ENCODE measurements at regions not wholly inside any gene's neighbourhood (a gene's known extent, or its start where the extent isn't known, plus 50 kb on each side); places are given as distances from the start of the nearest gene placed in this dataset.
"Not testable (repeated sequence)": the region's sequence is repeated elsewhere in the genome, so short reads cannot be mapped to it uniquely, and the experiment has no call there.

DNA sequence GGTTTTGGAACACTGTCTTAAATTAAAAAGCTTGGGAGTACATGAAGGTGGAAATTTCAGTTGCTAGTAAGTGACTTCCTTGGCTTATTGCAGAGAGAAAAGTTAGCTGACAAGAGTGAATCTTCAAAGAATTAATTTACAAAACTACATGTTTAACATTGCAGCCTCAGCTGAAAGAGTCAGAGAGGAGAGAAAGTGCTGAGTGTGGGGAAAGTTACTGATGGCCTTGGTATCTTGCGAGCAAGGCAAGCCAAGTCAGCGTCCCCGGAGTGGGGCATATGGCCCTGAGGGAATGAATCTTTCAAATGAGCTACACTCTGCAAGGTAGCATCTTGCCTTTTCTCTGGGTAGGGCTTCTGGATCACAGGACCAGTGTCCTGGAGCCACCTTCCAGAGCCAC, 131.3 kb downstream of the LPIN1 start:
- ATAC-seq = no peak

DNA sequence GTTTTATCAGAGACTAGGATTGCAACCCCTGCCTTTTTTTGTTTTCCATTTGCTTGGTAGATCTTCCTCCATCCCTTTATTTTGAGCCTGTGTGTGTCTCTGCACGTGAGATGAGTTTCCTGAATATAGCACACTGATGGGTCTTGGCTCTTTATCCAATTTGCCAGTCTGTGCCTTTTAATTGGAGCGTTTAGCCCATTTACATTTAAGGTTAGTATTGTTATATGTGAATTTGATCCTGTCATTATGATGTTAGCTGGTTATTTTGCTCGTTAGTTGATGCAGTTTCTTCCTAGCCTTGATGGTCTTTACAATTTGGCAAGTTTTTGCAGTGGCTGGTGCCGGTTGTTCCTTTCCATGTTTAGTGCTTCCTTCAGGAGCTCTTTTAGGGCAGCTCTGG, 138.8 kb downstream of the LPIN1 start:
- not testable (repeated sequence) for ATAC-seq

- not testable (repeated sequence) for ATAC-seq
Measured at GRCh38 chr2:11886899-11887298, 140.5 kb downstream of the LPIN1 start.

DNA sequence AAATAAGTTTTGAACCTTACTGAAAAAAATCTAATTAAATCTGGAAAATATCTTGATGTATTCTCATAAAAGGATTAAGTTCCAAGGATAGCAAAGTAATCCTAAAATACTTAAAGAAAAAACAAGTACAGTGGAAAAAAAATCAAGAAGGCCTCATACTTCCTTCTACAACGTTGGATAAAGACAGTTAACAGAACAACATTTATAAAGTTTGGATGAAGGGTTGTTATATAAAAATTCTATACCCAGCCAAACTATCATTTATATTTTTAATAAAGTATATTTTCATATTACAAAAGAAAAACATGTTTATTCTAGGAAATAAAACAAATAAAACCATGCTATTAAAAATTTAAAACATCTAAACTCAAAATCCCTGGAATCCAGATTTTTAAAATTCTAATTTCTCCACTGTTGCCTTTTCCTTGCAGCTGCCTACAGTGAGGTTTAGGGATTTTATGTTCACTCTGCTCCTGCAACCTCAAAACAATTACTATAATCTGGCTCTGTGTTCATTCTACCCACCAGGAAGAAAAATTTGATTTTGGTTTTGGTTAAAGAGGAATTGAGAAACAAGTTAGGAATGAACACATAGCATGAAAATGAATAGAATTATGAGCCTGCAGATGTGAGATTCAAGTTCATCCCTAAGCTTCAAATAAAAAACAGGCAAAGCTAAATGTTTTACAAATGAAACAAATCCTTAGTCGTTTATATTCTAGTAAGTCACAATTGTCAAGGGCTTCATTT, 142.8 kb downstream of the LPIN1 start:
- ATAC-seq = no peak

DNA sequence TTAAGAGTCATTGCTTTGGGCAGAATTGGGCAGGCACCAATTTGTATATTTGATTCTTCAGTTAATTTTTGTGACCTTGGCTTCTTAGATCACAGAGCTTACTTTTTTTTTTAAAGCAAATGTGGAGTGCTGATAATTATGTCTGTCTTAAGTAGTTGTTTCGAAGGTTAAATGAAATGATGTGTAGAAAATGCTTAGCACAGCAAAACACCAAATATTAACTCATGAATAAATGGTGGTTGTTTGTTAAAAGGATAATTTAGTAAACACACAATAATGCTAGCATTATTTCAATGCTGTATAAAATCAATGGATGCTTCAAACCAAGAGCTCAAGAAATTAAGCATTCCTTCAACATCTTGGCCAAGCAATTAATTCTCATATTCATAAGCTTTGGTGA, 143.4 kb downstream of the LPIN1 start:
- no peak for ATAC-seq

DNA sequence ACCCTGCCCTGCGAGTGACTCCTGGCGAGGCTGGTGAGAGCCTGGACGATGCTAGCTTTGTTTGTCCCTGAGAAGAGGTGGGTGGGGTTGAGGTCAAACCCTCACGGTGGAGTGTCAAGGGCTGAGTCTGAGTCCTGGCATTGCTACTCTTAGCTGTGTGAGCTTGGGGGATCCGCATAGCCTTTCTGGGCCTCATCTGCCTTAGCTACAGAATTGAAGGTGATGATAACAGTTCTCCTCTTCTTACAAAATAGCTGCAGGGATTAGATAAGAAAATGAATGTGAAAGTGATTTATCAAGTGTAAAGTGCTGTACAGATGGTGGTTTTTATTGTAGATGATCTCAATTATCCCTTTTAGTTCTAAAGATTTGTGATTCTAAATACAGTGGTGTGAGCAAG, 144.6 kb downstream of the LPIN1 start:
- no peak for ATAC-seq

DNA sequence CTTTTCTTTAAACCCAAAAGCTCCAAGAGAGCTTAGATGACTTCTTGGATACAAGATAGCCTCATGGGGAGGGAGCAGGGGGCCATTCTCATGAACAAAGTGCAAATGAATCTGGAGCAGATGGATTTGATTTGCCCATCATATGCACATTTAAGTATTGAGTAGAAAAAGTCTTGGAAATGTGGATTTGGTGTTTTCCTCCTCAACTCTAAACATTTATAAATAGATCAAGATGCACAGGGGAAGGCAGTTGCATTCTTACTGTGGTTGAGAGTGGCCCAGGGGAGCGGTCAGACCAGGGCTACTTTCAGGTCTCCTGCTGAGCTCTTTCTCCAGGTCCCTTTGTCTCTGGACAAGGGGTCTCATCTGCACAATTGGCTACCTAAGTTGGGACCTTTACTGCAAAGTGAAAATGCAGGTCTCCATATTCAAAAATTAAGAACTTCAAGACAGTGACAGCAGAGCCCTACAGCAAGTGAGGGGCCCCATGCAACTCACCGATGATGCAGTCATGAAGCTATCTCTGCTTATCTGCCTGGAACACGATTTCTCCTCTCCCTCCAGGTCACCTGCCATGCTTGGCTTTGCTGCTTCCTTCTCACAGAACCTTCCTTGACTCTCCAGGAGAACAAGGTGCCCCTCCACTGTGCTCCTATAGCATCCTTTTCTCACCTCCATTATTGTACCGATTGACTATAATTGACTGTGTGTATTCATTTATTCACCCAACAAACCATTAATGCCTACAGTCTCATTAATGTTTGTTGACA, 145.4 kb downstream of the LPIN1 start:
- no peak for ATAC-seq

DNA sequence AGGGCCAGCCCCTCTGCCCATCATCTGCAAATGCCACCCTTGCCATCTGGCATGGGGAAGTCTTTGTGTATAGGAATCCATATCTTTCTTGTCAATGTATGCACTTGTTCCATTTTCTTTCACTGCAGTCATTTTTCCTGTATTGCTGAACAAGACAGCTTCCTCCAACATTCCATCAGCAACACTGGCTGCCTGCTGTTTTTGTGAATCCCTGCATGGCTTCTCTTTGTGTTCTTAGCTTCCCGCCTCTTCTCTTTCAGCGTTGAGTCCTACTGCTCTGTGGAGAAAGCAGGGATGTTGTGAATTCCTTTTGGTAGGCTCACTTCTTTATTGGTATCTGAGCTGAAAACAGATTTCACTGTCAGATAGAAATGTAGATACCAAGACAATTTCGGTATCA, 150.0 kb downstream of the LPIN1 start:
- no peak for ATAC-seq

DNA sequence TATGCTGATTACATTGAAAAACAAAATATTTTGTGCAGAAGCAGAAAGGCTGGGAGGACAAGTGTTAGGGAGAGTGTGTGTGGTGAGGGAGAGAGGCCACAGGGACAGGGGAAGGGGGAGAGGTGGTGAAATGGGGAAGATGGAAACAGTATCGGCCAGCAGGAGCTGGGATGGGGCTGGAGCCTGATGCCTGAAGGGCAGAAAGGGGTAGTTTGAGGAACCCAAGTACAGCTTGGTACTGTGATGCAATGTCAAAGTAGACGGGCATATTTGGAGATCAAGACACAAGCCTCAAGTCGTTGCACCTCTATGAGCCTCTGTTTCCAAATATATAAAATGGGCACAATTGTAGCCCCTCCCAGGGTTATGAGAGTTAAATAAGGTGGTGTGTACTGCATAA, 152.1 kb downstream of the LPIN1 start:
- ATAC-seq = no peak

DNA sequence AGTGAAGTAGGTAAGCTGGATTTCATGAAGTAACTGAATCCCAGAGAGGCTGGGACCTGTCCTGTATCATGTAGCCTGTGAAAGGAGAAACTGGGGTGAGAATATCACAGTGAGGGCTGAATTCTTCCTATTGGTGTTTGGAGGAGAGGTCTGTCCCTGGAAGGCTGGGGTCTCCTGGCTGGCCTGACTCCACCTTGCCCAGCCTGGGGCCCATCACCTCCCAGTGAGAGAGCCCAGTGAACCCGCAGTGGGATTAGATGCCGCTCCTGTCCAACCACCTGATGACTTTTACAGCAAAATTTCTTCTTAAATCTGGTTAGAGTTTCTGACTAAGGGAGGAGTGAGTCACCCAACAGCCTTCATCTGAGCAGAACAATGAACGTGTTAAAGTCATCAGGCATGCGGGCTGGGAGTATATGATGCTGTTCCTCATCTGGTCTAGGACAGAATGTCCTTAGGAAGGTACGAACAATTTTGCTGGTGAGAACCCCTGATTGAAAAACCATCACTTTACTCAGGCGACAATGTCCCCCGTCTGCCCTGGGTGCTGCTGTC, 152.9 kb downstream of the LPIN1 start:
- ATAC-seq = no peak

GRCh38 chr2:11900891-11901290, 154.5 kb downstream of the LPIN1 start:
- ATAC-seq = not testable (repeated sequence)

DNA sequence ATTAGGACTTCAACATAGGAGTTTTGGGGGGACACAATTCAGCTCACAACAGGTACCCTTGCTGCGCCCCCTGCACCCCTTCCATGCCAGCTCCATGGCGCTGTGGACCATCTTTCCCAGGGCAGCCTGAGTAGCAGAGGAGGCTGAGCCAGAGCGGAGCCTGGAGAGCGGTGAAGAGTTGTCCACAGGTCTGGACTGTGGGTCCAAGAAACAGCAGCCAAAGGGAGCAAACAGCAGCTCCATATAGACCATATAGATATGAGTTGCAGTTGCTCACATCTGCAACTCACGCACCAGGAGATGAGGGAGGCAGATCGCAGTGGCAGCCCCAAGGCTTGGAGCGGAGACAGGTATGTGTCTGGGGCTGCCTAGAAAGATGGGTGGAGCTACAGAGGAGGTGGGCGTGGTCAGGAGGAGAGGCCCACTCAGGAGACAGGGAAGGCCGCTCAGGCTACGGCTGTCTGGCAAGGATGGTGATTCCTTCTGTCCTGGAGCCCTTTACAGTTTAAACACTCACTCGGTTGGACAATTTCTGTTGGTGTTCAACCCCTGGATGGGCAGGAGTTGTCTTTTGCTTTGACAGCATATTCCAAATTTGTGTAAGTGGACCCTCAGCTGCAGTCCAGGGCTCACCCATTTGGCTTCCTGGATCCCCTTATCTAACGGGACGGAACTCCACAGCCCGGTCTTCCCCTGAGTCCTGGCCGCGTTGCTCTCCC, 155.1 kb downstream of the LPIN1 start:
- ATAC-seq = no peak

DNA sequence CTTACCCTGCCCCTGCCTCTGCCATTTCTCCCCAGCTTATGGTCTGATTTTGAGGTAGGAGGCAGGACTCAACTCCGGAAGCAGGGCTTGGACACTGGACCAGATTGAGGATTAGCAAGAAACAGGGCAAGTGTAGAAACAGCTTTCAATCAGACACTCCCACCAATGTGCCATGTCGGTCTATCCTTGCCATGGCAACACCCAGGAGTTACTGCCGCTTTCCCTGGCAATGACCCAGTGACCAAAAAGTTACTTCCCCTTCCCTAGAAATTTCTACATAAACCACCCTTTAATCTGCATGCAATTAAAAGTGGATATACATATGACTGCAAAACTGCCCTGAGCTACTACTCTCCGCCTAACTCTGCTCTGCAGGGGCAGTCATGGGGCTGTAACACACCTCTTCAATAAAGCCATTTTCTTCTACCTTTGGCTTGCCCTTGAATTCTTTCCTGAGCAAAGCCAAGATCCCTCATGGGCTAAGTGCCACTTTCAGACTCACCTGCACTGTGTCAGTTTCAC, 156.7 kb downstream of the LPIN1 start:
- ATAC-seq = no peak

GRCh38 chr2:11904029-11904428, 157.6 kb downstream of the LPIN1 start:
- no peak for ATAC-seq

- ATAC-seq = no peak
Measured at GRCh38 chr2:11904941-11905340, 158.5 kb downstream of the LPIN1 start.

- no peak for ATAC-seq
Measured at GRCh38 chr2:11907190-11907589, 160.8 kb downstream of the LPIN1 start.

GRCh38 chr2:11910971-11911370, 164.5 kb downstream of the LPIN1 start:
- ATAC-seq = no peak

DNA sequence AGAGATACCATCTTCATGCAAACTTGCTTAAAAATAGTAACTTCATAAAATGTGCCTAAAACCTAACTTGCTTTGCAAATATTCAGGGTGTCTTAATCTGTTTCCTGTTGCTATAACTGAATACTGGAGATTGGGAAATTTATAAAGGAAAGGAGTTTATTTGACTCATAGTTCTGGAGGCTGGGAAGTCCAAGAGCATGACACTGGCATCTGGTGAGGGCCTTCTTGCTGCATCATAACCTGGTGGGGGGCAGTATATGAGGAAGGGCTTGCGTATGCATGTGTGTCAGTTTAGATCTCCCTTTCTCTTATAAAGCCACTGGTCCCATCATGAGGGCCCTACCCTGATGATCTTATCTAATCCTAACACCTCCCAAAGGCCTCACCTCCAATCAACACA, 166.5 kb downstream of the LPIN1 start:
- ATAC-seq = no peak

GRCh38 chr2:11914455-11914854, 168.0 kb downstream of the LPIN1 start:
- no peak for ATAC-seq

GRCh38 chr2:11915650-11916049, 169.2 kb downstream of the LPIN1 start:
- ATAC-seq = no peak

DNA sequence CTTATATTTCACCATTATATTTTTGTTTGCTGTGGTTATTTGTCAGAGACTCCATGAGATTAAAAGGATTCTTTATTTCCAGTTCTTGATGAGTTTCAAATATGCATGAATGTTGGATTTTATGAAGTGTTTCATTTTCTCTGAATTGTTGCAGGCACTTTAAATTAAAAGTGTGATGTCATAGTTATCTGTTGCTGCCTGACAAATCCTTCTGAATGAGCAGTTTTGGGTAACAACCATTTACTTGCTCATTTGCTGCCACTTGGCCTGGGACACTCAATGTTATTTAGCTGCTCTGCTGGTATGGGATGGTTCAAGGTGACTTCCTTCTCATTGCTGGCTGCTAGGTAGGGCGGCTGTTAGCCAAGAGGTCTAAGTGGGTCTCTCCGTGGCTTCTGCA, 173.5 kb downstream of the LPIN1 start:
- ATAC-seq = no peak

- ATAC-seq = no peak
Measured at GRCh38 chr2:11920993-11921583, 174.7 kb downstream of the LPIN1 start.

DNA sequence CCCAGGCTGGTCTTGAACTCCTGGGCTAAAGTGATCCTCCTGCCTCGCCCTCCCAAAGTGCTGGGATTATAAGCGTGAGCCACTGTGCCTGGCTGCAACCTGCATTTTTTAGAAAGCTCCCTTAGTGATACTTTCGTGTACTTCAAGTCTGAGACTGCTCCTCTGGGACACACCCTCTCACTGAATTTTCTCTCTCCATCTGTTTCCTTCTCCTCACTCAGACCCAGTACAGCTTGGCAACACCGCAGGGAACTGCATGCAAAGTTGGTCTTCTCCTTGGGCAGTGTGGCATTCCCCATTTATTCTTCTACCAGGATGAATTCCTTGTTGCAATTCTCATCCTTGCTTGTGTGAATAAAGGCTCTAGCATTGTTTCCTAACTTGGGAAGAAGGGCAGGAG, 175.9 kb downstream of the LPIN1 start:
- ATAC-seq = no peak
